HepG2 (cell line): ENCODE measurements at regions not wholly inside any gene's neighbourhood (a gene's known extent, or its start where the extent isn't known, plus 50 kb on each side); places are given as distances from the start of the nearest gene placed in this dataset.

Experiments
- ATAC-seq: fragments of 200-7000 bp; cut with Tn5 transposase; 3 replicates; pipeline ENCODE4 v1.9.1; 2020; ENCODE audit warnings: mild to moderate bottlenecking, moderate library complexity
- BruUV-seq: library from RNA; stranded (reverse); fragments of 400-500 nt; replicated peaks from 2 replicates; lab custom pipeline; 2021; lab: Mats Ljungman, UMichigan
- CTCF ChIA-PET: fragments of 300-600 bp; formaldehyde crosslinking; extraction: SDS; loops from one replicate; lab custom pipeline; 2021; ENCODE audit warnings: low total read pairs, inconsistent platforms, low intra/inter-chr PET ratio; lab: Yijun Ruan, JAX
- POLR2A ChIA-PET: fragments of 350-600 bp; sonication (Branson Sonifier 250); formaldehyde crosslinking; loops from one replicate; lab custom pipeline; 2020; ENCODE audit warnings: antibody characterized with exemption, inconsistent platforms; lab: Yijun Ruan, JAX
- DNase-seq: peaks from one replicate; pipeline ENCODE4 v3.0.0-alpha.2; 2015; ENCODE audit warnings: low spot score
- FAIRE-seq: peaks from 3 replicates; lab custom pipeline; 2011; peaks lifted over from hg19 to GRCh38; lab: Jason Lieb, UNC
- H2AFZ ChIP-seq: one replicate; pipeline ENCODE4 v1.6.1; 2011; ENCODE audit warnings: low read length, inconsistent platforms
- H3K27ac ChIP-seq: fragments of 300-600 bp; 3 replicates; pipeline ENCODE4 v1.8.0; 2011; ENCODE audit warnings: mixed run types, mild to moderate bottlenecking, mixed read lengths, low read length, inconsistent platforms; ENCODE audit not compliant: insufficient read depth; ENCODE audit errors: extremely low read length
- H3K27me3 ChIP-seq, 2 experiments: fragments of 200-600 bp in 1 of 2; 2 replicates in 1 of 2; 3 replicates in 1 of 2; pipeline versions ENCODE4 v1.6.0 to v1.8.0; 2011; ENCODE audit warnings: low read length in 2 of 2, mild to moderate bottlenecking in 2 of 2, moderate library complexity in 2 of 2, inconsistent platforms in 1 of 2; ENCODE audit not compliant: insufficient read depth in 2 of 2, control insufficient read depth in 1 of 2
- H3K36me3 ChIP-seq, 2 experiments: fragments of 200-600 bp in 1 of 2; replicated peaks in 1 of 2; 2 replicates in 1 of 2; 3 replicates in 1 of 2; pipeline versions ENCODE4 v1.5.1 to v1.8.0; 2011; ENCODE audit warnings: low read length in 2 of 2, inconsistent platforms in 1 of 2; ENCODE audit not compliant: insufficient read depth in 2 of 2, control insufficient read depth in 1 of 2
- H3K4me1 ChIP-seq: 2 replicates; pipeline ENCODE4 v1.5.1; 2012; ENCODE audit warnings: low read length, inconsistent platforms; ENCODE audit not compliant: insufficient read depth
- H3K4me2 ChIP-seq: 2 replicates; pipeline ENCODE4 v1.6.0; 2011; ENCODE audit warnings: low read depth, low read length, inconsistent platforms
- H3K4me3 ChIP-seq, 3 experiments: fragments of 200-600 bp in 1 of 3; sonication (generic), shearing (Covaris generic) in 1 of 3; replicated peaks in 1 of 3; 2 replicates each; pipeline ENCODE4 v1.5.1; 2011 to 2016; ENCODE audit warnings: low read length in 3 of 3, inconsistent platforms in 2 of 3, low read depth in 2 of 3, mild to moderate bottlenecking in 2 of 3, control low read depth in 1 of 3, mixed read lengths in 1 of 3; ENCODE audit not compliant: insufficient read depth in 1 of 3
- H3K79me2 ChIP-seq: one replicate; pipeline ENCODE4 v1.6.1; 2011; ENCODE audit warnings: low read length, inconsistent platforms; ENCODE audit not compliant: insufficient read depth
- H3K9ac ChIP-seq: 2 replicates; pipeline ENCODE4 v1.6.0; 2011; ENCODE audit warnings: mild to moderate bottlenecking, low read depth, low read length, inconsistent platforms; ENCODE audit not compliant: insufficient read depth
- H3K9me3 ChIP-seq: 2 replicates; pipeline ENCODE4 v1.5.1; 2012; ENCODE audit warnings: mild to moderate bottlenecking, low read length
- H4K20me1 ChIP-seq: 2 replicates; pipeline ENCODE4 v1.6.0; 2011; ENCODE audit warnings: inconsistent platforms, mild to moderate bottlenecking, low read length, moderate library complexity; ENCODE audit not compliant: insufficient read depth
- CENPX ChIP-seq: sonication (generic); formaldehyde crosslinking; IDR thresholded peaks from 2 replicates; pipeline ENCODE4 v1.9.0; 2021; ENCODE audit warnings: mild to moderate bottlenecking, missing genetic modification reagents, moderate library complexity
- DNMT1 ChIP-seq: sonication (generic); formaldehyde crosslinking; IDR thresholded peaks from 2 replicates; pipeline ENCODE4 v1.5.1; 2020; ENCODE audit warnings: mild to moderate bottlenecking, missing genetic modification reagents
- HNRNPUL1 ChIP-seq: fragments of 200-400 bp; formaldehyde crosslinking; IDR thresholded peaks from 2 replicates; pipeline ENCODE4 v1.6.1; 2017; ENCODE audit warnings: low read depth, mild to moderate bottlenecking, low read length, moderate library complexity
- RAD21 ChIP-seq: fragments of 450-650 bp; formaldehyde crosslinking; IDR thresholded peaks from 2 replicates; pipeline ENCODE4 v1.5.0; 2020; ENCODE audit warnings: mild to moderate bottlenecking
- RBM22 ChIP-seq: fragments of 200-400 bp; formaldehyde crosslinking; optimal IDR thresholded peaks from 2 replicates; pipeline ENCODE3; 2017; ENCODE audit warnings: mild to moderate bottlenecking, low read length, moderate library complexity
- SIX4 ChIP-seq: sonication (generic); formaldehyde crosslinking; IDR thresholded peaks from 2 replicates; pipeline ENCODE4 v1.4.0; 2020; ENCODE audit warnings: missing genetic modification reagents
- STAG1 ChIP-seq: sonication (generic); formaldehyde crosslinking; IDR thresholded peaks from 2 replicates; pipeline ENCODE4 v1.4.0; 2020; ENCODE audit warnings: missing genetic modification reagents
- SUZ12 ChIP-seq: fragments of 150-350 bp; IDR thresholded peaks from 2 replicates; pipeline ENCODE4 v1.6.1; 2014; ENCODE audit warnings: low read depth, low read length
- ZBTB3 ChIP-seq: sonication (generic); formaldehyde crosslinking; IDR thresholded peaks from 2 replicates; pipeline ENCODE4 v1.4.0; 2020; ENCODE audit warnings: low read depth, mild to moderate bottlenecking, moderate library complexity, missing genetic modification reagents, borderline replicate concordance
- ZMYM4 ChIP-seq: sonication (generic); formaldehyde crosslinking; IDR thresholded peaks from 2 replicates; pipeline ENCODE4 v1.8.1; 2023; ENCODE audit warnings: mild to moderate bottlenecking, missing genetic modification reagents
- ZNF629 ChIP-seq: sonication (generic); formaldehyde crosslinking; conservative IDR thresholded peaks from 2 replicates; pipeline ENCODE4 v1.5.0; 2020; ENCODE audit warnings: missing genetic modification reagents
- WGBS: methylation state at CpG from one replicate; pipeline ENCODE4 v1.1.6; 2017; ENCODE audit warnings: low lambda C conversion rate; 5-methylcytosine and 5-hydroxymethylcytosine counted together
- in situ Hi-C: cut with HindIII; loops from 2 replicates; pipeline ENCODE4 v1.10.0; 2017; ENCODE audit warnings: low pct_unique_long_range_greater_than_20kb; ENCODE audit not compliant: extremely low pct_ligation_motif_present
- intact Hi-C: fragments of 100-400 bp; cut with micrococcal nuclease; formaldehyde crosslinking; loops from one replicate; pipeline ENCODE4 v1.10.0; 2022; ENCODE audit not compliant: unreplicated experiment
- TF ChIP-seq, protein P1 (sequence below): sonication (generic); formaldehyde crosslinking; IDR thresholded peaks from 2 replicates; pipeline ENCODE4 v1.5.1; 2020; ENCODE audit warnings: missing genetic modification reagents, mild to moderate bottlenecking, borderline replicate concordance
- TF ChIP-seq, protein P2 (sequence below): sonication (generic); formaldehyde crosslinking; IDR thresholded peaks from 2 replicates; pipeline ENCODE4 v1.4.0; 2020; ENCODE audit warnings: mild to moderate bottlenecking, missing genetic modification reagents
- TF ChIP-seq, protein P3 (sequence below): sonication (generic); formaldehyde crosslinking; IDR thresholded peaks from 2 replicates; pipeline ENCODE4 v1.5.0; 2020; ENCODE audit warnings: mild to moderate bottlenecking, low read depth, missing genetic modification reagents, borderline replicate concordance

DNA sequence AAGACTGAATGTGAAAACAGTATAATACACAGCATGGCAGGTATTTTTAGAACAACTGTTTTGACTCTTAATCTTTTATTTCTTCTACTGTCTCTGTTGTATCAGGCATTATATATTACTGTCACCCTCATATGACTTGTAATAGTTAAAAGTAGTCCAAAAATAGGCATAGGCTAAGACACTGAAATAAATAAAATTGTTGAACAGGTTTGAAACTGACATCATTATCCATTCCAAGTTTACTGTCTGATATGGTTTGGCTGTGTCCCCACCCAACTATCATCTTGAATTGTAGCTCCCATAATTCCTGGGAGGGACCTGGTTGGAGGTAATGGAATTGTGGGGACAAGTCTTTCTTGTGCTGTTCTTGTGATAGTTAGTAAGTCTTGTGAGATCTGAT, 91.4 kb upstream of the CDH19 start:
- Histone ChIP-seq H3K9ac (no peak overlapping the region), H3K27me3 (no peaks in the 10 kb centered on the region), H3K27ac (no peak overlapping the region), H3K9me3 (no peaks in the 10 kb centered on the region), H3K79me2 (no peaks in the 10 kb centered on the region), H3K4me1 (no peaks in the 10 kb centered on the region), H3K36me3 (no peaks in the 10 kb centered on the region), H4K20me1 (no peaks in the 10 kb centered on the region), H3K4me2 (no peak overlapping the region), H2AFZ (no peak overlapping the region), H3K4me3 (no peak overlapping the region)
- intact Hi-C loops (no loop called here), in situ Hi-C loops (no loop called here)
- ChIA-PET POLR2A (no interaction called here), CTCF (no interaction called here)
- BruUV-seq, result no TSS peak
- DNase-seq (no peak), FAIRE-seq (no peak), ATAC-seq (no peak)
- TF ChIP-seq HNRNPUL1 (no peak), SIX4 (no peak), ZMYM4 (CRISPR knock-in tag) (no peak), RAD21 (CRISPR knock-in tag) (no peak), CENPX (CRISPR knock-in tag) (no peak), ZBTB3 (CRISPR knock-in tag) (no peak)
- TF ChIP-seq, protein P1, sequence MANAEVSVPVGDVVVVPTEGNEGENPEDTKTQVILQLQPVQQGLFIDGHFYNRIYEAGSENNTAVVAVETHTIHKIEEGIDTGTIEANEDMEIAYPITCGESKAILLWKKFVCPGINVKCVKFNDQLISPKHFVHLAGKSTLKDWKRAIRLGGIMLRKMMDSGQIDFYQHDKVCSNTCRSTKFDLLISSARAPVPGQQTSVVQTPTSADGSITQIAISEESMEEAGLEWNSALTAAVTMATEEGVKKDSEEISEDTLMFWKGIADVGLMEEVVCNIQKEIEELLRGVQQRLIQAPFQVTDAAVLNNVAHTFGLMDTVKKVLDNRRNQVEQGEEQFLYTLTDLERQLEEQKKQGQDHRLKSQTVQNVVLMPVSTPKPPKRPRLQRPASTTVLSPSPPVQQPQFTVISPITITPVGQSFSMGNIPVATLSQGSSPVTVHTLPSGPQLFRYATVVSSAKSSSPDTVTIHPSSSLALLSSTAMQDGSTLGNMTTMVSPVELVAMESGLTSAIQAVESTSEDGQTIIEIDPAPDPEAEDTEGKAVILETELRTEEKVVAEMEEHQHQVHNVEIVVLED, result no peak

DNA sequence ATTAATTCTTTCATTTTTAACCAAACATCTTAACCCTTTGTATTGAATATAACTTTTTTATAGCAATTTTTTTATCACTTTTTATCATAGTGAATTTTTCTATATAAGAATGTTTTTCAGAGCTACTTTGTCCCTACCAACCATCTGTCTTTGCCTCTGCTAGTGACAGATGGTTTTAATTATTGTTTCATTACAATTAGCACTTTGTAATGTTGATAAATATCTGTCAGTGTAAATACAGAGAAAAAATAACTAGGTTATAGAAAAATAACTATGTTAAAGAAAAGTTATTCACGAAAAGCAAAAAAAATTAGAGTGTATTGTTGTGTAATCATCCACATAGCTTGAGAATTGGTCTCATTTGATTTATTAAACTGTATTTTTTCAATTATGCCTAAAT, 91.0 kb upstream of the CDH19 start:
- no peak overlapping the region for H2AFZ ChIP-seq
- no peaks in the 10 kb centered on the region for H3K79me2 ChIP-seq
- BruUV-seq, result no TSS peak
- no peaks in the 10 kb centered on the region for H3K4me1 ChIP-seq
- intact Hi-C loops (no loop called here), in situ Hi-C loops (no loop called here)
- CTCF ChIA-PET, result no interaction called here
- H3K27ac ChIP-seq, result no peak overlapping the region
- POLR2A ChIA-PET, result no interaction called here
- no peak for DNase-seq
- no peaks in the 10 kb centered on the region for H3K36me3 ChIP-seq
- no peak for FAIRE-seq
- H3K4me3 ChIP-seq, result no peak overlapping the region
- no peak overlapping the region for H3K4me2 ChIP-seq
- ATAC-seq, result no peak
- H3K9me3 ChIP-seq, result no peaks in the 10 kb centered on the region
- H3K9ac ChIP-seq, result no peak overlapping the region
- H4K20me1 ChIP-seq, result no peaks in the 10 kb centered on the region
- H3K27me3 ChIP-seq, result no peaks in the 10 kb centered on the region
- 0% methylated on average over 1 of the region's 1 CpG for WGBS
- TF ChIP-seq SUZ12, result no peak
- TF ChIP-seq, protein P2, sequence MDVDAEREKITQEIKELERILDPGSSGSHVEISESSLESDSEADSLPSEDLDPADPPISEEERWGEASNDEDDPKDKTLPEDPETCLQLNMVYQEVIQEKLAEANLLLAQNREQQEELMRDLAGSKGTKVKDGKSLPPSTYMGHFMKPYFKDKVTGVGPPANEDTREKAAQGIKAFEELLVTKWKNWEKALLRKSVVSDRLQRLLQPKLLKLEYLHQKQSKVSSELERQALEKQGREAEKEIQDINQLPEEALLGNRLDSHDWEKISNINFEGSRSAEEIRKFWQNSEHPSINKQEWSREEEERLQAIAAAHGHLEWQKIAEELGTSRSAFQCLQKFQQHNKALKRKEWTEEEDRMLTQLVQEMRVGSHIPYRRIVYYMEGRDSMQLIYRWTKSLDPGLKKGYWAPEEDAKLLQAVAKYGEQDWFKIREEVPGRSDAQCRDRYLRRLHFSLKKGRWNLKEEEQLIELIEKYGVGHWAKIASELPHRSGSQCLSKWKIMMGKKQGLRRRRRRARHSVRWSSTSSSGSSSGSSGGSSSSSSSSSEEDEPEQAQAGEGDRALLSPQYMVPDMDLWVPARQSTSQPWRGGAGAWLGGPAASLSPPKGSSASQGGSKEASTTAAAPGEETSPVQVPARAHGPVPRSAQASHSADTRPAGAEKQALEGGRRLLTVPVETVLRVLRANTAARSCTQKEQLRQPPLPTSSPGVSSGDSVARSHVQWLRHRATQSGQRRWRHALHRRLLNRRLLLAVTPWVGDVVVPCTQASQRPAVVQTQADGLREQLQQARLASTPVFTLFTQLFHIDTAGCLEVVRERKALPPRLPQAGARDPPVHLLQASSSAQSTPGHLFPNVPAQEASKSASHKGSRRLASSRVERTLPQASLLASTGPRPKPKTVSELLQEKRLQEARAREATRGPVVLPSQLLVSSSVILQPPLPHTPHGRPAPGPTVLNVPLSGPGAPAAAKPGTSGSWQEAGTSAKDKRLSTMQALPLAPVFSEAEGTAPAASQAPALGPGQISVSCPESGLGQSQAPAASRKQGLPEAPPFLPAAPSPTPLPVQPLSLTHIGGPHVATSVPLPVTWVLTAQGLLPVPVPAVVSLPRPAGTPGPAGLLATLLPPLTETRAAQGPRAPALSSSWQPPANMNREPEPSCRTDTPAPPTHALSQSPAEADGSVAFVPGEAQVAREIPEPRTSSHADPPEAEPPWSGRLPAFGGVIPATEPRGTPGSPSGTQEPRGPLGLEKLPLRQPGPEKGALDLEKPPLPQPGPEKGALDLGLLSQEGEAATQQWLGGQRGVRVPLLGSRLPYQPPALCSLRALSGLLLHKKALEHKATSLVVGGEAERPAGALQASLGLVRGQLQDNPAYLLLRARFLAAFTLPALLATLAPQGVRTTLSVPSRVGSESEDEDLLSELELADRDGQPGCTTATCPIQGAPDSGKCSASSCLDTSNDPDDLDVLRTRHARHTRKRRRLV (CRISPR knock-in tag), result no peak
- TF ChIP-seq DNMT1 (CRISPR knock-in tag), result no peak
- no peak for TF ChIP-seq ZNF629 (CRISPR knock-in tag)
- TF ChIP-seq STAG1, result no peak
- TF ChIP-seq, protein P3, sequence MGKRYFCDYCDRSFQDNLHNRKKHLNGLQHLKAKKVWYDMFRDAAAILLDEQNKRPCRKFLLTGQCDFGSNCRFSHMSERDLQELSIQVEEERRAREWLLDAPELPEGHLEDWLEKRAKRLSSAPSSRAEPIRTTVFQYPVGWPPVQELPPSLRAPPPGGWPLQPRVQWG (CRISPR knock-in tag), result no peak
- TF ChIP-seq RBM22, result no peak
